RPMI8226 (cell line): ENCODE measurements at regions not wholly inside any gene's neighbourhood (a gene's known extent, or its start where the extent isn't known, plus 50 kb on each side); places are given as distances from the start of the nearest gene placed in this dataset.
"Not testable (repeated sequence)": the region's sequence is repeated elsewhere in the genome, so short reads cannot be mapped to it uniquely, and the experiment has no call there.

Experiments
- DNase-seq: peaks from one replicate; pipeline ENCODE4 v3.0.0-alpha.2; 2015

GRCh38 chr1:245102149-245102548 lies 52.6 kb upstream of the KIF26B start:
- DNase-seq, result not testable (repeated sequence)

DNA sequence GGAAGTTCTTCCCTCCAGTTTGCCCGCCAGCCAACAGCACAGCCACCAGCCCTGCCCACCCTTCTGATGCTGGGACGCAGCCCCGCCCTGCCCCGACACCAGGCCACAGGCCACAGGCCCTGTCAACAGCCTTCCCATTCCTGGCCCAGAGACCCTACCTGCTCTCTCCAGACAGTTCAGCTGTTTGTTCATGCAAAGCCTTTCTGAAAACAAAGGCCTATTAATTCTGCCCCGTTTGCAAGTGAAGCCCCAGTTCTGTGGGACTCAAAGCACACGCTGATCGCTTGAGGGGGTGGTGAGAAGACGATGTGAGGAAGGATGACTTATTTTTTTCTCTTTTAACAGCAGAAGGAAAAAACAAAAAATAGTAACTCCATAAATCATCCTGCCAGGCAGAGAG lies 55.4 kb upstream of the KIF26B start:
- no peak for DNase-seq

GRCh38 chr1:245098924-245099323 lies 55.9 kb upstream of the KIF26B start:
- DNase-seq, result no peak

- DNase-seq, result no peak
These were observed 58.3 kb upstream of the KIF26B start for GRCh38 chr1:245096311-245097066.

DNA sequence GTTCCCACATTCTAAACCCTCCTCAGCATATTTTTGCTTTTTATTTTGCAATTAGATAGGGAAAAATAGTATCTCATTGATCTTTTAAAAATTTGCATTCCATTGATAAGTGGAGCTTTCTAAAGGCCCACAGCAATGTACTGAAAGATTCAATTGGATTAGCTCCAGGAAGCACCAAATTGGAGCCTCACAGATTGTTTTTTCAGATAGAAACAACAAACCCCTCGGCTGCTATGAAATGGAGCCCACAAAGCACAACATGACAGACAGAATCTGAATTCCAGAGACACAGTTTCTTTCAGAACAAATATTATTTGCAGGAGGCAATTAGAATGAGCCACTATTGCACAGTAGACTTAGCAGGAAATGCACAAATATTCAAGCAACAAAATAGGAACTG lies 58.9 kb upstream of the KIF26B start:
- DNase-seq, result no peak

DNA sequence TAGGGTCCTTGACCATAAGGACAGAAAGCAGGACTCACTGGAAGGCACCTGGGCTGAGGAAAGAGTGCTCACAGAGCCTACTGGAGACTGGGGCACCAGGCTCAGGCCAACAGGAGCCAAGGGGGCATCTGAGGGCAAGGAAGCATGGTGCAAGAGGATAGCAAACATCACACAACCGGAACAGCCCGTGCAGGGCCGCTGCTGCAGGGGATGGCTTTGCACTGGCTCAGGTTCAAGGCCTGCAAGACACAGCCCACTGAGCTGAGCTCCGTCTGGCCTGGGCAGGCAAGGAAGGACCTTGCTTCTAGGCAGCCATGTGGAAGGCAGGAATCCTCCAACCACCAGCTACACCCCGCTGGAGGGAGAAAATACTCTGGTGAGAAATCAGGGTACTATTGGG lies 59.8 kb upstream of the KIF26B start:
- no peak for DNase-seq

- DNase-seq, result no peak
These were observed 60.7 kb upstream of the KIF26B start for GRCh38 chr1:245094092-245094491.

DNA sequence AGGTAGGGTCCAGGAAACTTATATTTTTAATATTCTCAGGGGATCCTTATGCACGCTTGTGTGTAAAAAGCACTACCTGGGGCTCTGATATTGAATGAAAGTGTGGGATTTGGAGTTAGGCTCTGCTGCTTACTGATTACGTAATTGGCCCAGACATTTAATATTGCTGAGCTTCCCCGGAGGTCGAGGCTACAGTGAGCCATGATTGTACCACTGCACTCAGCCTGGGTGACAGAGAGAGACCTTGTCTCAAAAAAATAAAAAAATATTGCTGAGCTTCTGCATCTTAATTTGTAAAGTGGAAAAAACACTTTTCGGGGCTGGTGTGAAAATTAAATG lies 62.2 kb upstream of the KIF26B start:
- no peak for DNase-seq

GRCh38 chr1:245091818-245092637 lies 62.8 kb upstream of the KIF26B start:
- DNase-seq, result no peak

DNA sequence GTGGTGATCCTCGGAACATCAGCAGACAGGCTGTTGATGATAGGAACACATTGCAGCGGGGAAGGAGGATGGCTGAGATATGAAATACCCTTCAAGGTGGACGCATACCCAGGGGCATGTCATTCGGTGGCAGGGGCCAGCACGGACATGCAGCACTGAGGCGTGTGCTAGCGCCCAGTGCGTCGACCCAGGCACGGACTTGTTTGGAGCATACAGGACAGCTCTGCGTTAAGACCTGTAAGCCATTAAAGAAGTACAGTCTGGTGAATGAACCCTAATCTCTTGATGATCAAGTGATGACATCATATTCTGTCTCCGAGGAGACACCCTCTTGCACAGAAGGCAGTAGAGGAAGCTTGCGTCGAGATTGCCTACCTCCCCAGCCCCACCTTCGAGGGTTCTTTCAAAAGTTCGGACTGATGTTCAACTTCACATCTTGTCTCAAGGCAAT lies 63.6 kb upstream of the KIF26B start:
- DNase-seq, result no peak

DNA sequence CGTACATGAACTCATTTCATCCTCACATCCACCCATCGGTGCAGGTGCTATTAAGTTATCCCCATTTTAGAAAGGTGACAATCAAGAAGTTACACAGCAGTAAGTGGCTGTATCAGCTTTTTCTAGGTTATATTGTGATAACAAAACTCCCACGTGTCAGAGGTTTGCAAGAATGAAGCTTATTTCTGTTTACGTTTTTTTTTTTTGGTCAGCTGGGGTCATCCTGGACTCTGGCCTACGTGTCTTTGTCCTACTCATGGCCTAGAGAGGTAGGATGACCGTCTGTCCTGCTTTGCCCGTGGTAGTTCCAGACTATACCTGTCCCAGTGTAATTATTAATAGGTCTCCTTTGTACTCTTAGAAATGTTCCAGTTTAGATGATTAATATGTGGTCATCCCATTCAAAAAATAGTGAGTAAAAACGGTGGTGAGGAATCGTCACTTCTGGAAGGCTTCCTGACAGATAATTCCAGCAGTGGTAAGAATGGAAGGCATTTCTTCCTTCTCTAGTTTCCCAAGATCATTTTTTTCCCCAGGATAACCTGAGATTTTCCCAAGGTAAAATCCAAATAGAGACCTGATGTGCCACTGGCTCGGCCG lies 64.2 kb upstream of the KIF26B start:
- DNase-seq, result no peak

DNA sequence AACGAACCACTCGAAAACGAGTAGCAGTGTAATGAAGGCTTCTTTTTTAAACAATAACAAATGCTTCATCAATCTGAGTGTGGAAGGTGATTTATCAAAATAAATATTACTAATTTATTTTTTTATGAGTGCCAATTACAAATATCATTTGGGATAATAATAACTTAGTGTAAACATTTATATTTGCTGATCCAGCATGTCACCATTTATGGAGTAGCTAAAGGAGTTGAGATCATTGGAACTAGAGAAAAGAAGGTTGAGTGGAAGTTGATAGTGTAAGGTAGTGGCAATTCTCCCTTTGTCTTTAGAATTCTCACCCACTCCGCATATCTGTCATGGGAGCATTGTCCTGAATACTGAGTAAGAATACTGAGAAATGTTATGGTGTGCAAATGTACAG lies 67.1 kb upstream of the KIF26B start:
- DNase-seq, result no peak

DNA sequence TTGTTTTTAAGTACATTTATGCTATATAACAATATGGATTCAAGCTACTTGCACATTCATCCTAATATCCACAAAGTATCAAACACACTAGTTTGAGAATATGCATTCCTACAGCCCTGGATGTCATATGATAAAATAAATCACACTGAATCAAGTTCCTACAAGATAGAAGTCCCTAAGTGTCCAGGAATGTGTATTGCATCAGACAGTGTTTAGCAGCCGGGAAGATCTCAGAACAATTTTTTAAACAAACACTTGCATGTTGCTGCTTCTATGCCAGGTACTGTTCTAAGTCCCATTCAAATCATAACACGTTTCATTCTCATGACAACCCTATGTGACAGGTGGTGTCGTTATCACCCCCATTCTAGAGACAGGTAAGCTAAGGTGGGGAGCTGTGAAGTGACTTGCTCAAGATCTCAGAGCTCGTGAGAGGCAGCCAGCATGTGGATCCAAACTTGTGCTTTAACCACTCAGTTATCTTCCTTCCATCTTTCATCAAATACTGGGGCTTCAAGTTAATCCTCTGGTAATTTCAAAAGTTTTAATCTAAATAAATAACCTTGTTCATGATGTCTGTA lies 68.3 kb upstream of the KIF26B start:
- DNase-seq, result no peak

DNA sequence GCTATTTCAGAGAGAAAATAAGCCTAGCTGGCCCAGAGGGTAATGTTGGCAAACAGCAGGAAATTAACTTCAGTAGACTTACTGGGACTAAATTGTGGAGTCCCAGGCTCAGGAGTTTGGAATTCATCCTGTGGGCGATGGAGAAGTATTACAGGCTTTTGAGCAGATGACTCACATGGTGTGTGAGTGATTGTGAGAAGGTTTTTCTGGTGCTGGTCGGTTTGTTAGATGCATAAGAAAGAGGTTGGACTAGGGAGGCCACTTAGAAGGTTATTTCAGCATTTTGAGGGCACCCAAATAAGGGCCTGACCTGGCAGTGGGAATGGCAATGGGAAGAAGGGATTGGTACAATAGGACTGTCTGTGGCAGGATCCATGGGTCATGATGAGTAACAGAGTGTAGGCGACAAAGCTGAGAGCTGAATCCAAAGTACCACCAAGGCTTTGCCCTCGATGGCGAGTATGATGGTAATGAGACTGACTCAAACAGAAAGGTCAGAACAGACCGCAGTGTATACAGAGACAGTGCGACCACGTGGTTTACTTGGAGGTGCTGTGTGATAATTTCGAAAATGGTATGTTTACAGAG lies 69.2 kb upstream of the KIF26B start:
- DNase-seq, result no peak

DNA sequence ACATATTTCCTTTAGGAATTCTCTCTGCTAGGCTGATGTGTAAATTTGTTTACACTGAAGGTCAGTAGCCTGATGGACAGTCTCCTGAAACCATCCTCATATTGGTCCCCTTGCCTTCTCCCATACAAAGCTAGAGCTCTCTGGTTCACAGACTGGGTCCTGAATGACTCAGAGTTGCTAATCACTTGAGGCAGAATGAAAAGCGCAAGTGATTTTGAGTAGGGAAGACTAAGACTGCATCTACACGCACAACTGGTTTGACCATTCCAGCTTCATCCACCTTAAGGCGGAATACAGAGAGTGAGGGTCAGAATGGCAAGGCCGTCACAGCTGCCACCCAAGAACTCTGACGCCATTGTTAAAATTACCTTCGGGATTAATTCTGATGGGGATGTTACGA lies 70.2 kb upstream of the KIF26B start:
- DNase-seq, result no peak

DNA sequence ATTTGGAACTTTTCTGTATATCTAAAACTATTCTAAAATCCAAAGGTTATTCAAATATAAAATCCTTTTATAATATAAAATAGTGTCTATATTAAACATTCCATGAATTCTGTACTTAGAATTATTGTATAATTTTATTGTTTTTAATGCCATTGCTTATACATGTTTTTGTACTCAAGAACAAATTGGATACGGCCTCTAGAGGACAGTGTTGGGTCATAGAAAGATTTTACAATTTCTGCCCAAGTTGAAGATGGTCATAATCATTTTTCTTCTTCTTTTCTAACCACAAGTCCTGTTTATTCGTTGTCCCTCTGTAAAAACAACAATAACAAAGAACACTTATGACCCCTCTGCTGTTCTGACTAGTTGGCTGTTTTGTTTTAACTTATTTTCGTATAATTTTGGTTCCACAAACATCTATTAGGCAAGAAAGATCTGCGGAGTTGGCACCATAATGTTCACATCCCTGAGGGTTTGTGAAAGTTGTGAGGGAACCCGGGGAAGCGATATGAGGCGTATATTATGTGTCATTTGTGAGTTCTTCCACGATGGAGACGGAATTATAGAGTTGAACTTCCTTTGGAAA lies 75.7 kb upstream of the KIF26B start:
- peak; percentile 53 for DNase-seq

- DNase-seq, result no peak
These were observed 79.9 kb upstream of the KIF26B start for GRCh38 chr1:245074898-245075297.

- DNase-seq, result no peak
These were observed 80.5 kb upstream of the KIF26B start for GRCh38 chr1:245074232-245074747.

DNA sequence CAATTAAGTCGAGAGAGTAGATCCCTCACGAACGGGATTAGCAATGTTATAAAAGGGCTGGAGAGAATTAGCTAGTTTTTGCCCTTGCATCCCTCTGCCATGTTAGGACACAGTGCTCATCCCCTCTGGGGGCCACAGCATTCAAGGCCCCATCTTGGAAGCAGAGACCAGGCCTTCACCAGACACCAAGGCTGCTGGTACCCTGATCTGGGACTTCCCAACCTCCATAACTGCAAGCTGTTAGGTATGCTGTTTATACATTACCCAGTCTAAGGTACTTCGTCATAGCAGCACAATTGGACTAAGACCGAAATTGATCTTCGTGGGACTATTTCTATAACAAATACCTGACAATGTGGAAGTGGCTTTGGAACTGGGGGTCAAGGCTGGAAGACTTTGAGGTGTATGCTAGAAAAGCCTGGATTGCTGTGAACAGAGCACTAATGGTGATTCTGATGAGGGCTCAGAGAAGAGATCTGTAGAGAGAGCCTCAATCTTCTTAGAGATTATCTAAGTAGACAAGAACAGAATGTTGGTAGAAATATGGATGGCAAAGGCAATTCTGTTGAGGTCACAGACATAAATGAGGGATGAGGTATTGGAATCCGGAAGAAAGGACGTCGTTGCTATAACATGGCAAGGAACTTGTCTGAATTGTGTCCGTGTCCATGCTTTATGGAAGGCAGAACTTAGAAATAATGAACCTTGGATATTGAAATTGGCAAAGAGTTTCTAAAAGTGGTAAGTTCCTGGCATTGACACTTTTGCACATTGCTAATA lies 83.8 kb upstream of the KIF26B start:
- no peak for DNase-seq

GRCh38 chr1:245067257-245067656 lies 87.5 kb upstream of the KIF26B start:
- no peak for DNase-seq

GRCh38 chr1:245062741-245063305 lies 92.0 kb upstream of the KIF26B start:
- DNase-seq, result no peak
